T-helper 22 cell (primary cell): ENCODE measurements at regions not wholly inside any gene's neighbourhood (a gene's known extent, or its start where the extent isn't known, plus 50 kb on each side); places are given as distances from the start of the nearest gene placed in this dataset.

ENCODE experiments used
- DNase-seq: peaks from one replicate; pipeline ENCODE4 v3.0.0-alpha.2; 2020; ENCODE audit warnings: low read depth

GRCh38 chr5:159702826-159703225 is 213.5 kb upstream of the ADRA1B start:
- DNase-seq: no peak

GRCh38 chr5:159704160-159704559 is 212.1 kb upstream of the ADRA1B start:
- DNase-seq: no peak

GRCh38 chr5:159705948-159706347 is 210.3 kb upstream of the ADRA1B start:
- no peak for DNase-seq

- DNase-seq: no peak
Observed at GRCh38 chr5:159708090-159708489, 208.2 kb upstream of the ADRA1B start.

- no peak for DNase-seq
Observed at GRCh38 chr5:159712672-159713071, 203.6 kb upstream of the ADRA1B start.

- DNase-seq: no peak
Observed at GRCh38 chr5:159713254-159713653, 203.0 kb upstream of the ADRA1B start.

GRCh38 chr5:159713773-159714172 is 202.5 kb upstream of the ADRA1B start:
- no peak for DNase-seq

- DNase-seq: no peak
Observed at GRCh38 chr5:159725475-159725874, 190.8 kb upstream of the ADRA1B start.

- no peak for DNase-seq
Observed at GRCh38 chr5:159727167-159727566, 189.1 kb upstream of the ADRA1B start.

GRCh38 chr5:159730285-159730684 is 186.0 kb upstream of the ADRA1B start:
- no peak for DNase-seq

GRCh38 chr5:159732220-159732619 is 184.1 kb upstream of the ADRA1B start:
- no peak for DNase-seq

- no peak for DNase-seq
Observed at GRCh38 chr5:159734366-159734765, 181.9 kb upstream of the ADRA1B start.

- DNase-seq: no peak
Observed at GRCh38 chr5:159735036-159735435, 181.2 kb upstream of the ADRA1B start.

- no peak for DNase-seq
Observed at GRCh38 chr5:159735749-159736660, 180.3 kb upstream of the ADRA1B start.

GRCh38 chr5:159736844-159737243 is 179.4 kb upstream of the ADRA1B start:
- DNase-seq: no peak

- no peak for DNase-seq
Observed at GRCh38 chr5:159737263-159737662, 179.0 kb upstream of the ADRA1B start.

GRCh38 chr5:159741829-159742322 is 174.4 kb upstream of the ADRA1B start:
- DNase-seq: no peak

- DNase-seq: no peak
Observed at GRCh38 chr5:159743234-159743633, 173.0 kb upstream of the ADRA1B start.

GRCh38 chr5:159746707-159747106 is 169.6 kb upstream of the ADRA1B start:
- DNase-seq: no peak

GRCh38 chr5:159749146-159749545 is 167.1 kb upstream of the ADRA1B start:
- no peak for DNase-seq

GRCh38 chr5:159750226-159750625 is 166.1 kb upstream of the ADRA1B start:
- no peak for DNase-seq

GRCh38 chr5:159751459-159751858 is 164.8 kb upstream of the ADRA1B start:
- no peak for DNase-seq

- no peak for DNase-seq
Observed at GRCh38 chr5:159752622-159753275, 163.5 kb upstream of the ADRA1B start.
